IgD-negative memory B cell (primary cell): ENCODE measurements at regions not wholly inside any gene's neighbourhood (a gene's known extent, or its start where the extent isn't known, plus 50 kb on each side); places are given as distances from the start of the nearest gene placed in this dataset.

Source experiments
- H3K27ac Mint-ChIP-seq, 3 donors: one replicate each; pipeline ENCODE4 v1.8.0; 2020 to 2022; ENCODE audit warnings: mild to moderate bottlenecking in 3 of 3, mixed read lengths in 3 of 3, moderate library complexity in 1 of 3
- H3K27me3 Mint-ChIP-seq: one replicate; pipeline ENCODE4 v1.8.0; 2021; ENCODE audit warnings: mixed read lengths
- H3K36me3 Mint-ChIP-seq: one replicate; pipeline ENCODE4 v1.8.0; 2020; ENCODE audit warnings: mild to moderate bottlenecking, mixed read lengths
- H3K4me1 Mint-ChIP-seq, 3 donors: one replicate each; pipeline ENCODE4 v1.8.0; 2020 to 2022; ENCODE audit warnings: mixed read lengths in 3 of 3, mild to moderate bottlenecking in 1 of 3
- H3K4me3 Mint-ChIP-seq, 4 donors: one replicate each; pipeline ENCODE4 v1.8.0; 2020 to 2022; ENCODE audit warnings: mild to moderate bottlenecking in 4 of 4, mixed read lengths in 4 of 4, moderate library complexity in 3 of 4
- H3K9me3 Mint-ChIP-seq, 3 donors: one replicate each; pipeline ENCODE4 v1.8.0; 2020 to 2021; ENCODE audit warnings: mixed read lengths in 3 of 3, mild to moderate bottlenecking in 1 of 3

DNA sequence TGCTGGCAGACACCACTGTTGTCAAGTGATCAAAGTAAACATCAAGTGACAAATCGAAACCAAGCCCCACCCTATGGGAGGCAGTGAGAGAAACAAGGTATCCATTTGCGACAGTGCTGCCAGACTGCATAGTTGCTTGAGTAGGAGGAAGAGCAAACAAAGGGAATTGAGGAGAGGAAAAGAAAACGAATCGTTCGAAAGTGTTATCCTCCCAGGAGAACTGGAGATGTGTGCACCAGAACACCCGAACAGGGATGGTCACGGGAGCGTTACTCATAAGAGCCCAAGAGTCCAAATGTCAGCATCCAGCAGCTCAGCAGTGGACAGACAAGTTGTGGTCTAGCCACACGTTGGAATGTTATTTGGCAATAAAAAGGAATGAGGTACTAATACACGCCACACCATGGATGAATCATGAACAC is 58.4 kb upstream of the NUP50 start:
- peaks cover 0 to 2% (median 0%) of the 10 kb centered on the region in 3 donors for H3K4me1 Mint-ChIP-seq
- H3K27ac Mint-ChIP-seq, result no peak overlapping the region
- peaks cover 20% of the 10 kb centered on the region for H3K27me3 Mint-ChIP-seq
- no peak overlapping the region for H3K4me3 Mint-ChIP-seq
- peaks cover 0 to 2% (median 0%) of the 10 kb centered on the region in 3 donors for H3K9me3 Mint-ChIP-seq
- H3K36me3 Mint-ChIP-seq, result no peaks in the 10 kb centered on the region

DNA sequence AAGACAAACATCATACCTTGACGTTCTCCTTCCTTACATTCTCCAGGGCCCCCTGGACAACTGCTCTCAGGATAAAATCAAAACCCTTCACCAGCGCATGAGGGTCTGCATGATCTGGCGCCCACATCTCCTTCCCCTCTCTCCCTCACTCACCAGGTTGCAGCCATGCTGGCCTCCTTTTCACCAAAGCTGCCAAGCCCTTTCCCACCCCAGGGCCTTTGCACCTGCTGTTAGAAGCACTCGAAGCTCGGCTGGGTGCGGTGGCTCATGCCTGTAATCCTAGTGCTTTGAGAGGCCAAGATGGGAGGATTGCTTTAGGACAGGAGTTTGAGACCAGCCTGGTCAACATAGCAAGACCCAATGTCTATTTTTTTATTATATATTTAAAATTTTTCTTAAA is 56.1 kb upstream of the NUP50 start:
- H3K36me3 Mint-ChIP-seq, result no peaks in the 10 kb centered on the region
- H3K27me3 Mint-ChIP-seq, result peaks cover 2% of the 10 kb centered on the region
- peaks cover 3 to 4% (median 4%) of the 10 kb centered on the region in 3 donors for H3K9me3 Mint-ChIP-seq
- no peak overlapping the region for H3K4me3 Mint-ChIP-seq
- no peak overlapping the region for H3K27ac Mint-ChIP-seq
- no peaks in the 10 kb centered on the region for H3K4me1 Mint-ChIP-seq

- Mint-ChIP-seq H3K27ac (no peak overlapping the region), H3K4me3 (no peak overlapping the region), H3K27me3 (peaks cover 2% of the 10 kb centered on the region), H3K4me1 (no peaks in the 10 kb centered on the region), H3K9me3 (peaks cover 3 to 6% (median 4%) of the 10 kb centered on the region in 3 donors), H3K36me3 (no peaks in the 10 kb centered on the region)
Observed at GRCh38 chr22:45112136-45112879, 51.4 kb upstream of the NUP50 start.
